Endometrium (tissue), 2 donors: ENCODE measurements at regions not wholly inside any gene's neighbourhood (a gene's known extent, or its start where the extent isn't known, plus 50 kb on each side); places are given as distances from the start of the nearest gene placed in this dataset.
"Not testable (repeated sequence)": the region's sequence is repeated elsewhere in the genome, so short reads cannot be mapped to it uniquely, and the experiment has no call there.

Source experiments
- FAIRE-seq: peaks from 2 replicates; lab custom pipeline; 2012; peaks lifted over from hg19 to GRCh38; lab: Jason Lieb, UNC
- donor health status: control.
- donor health status: control.

- not testable (repeated sequence) for FAIRE-seq
These were observed 145.0 kb downstream of the CCDC74A start for GRCh38 chr2:131672471-131673399.

GRCh38 chr2:131673400-131674173 lies 145.9 kb downstream of the CCDC74A start:
- no peak for FAIRE-seq

- FAIRE-seq: no peak
These were observed 146.5 kb downstream of the CCDC74A start for GRCh38 chr2:131674174-131674507.

- FAIRE-seq: not testable (repeated sequence)
These were observed 154.0 kb downstream of the CCDC74A start for GRCh38 chr2:131681611-131682121.

- FAIRE-seq: no peak
These were observed 154.6 kb downstream of the CCDC74A start for GRCh38 chr2:131682122-131682944.

- FAIRE-seq: not testable (repeated sequence)
These were observed 155.2 kb downstream of the CCDC74A start for GRCh38 chr2:131682945-131683330.

- peak; percentile 94 for FAIRE-seq
These were observed 157.1 kb downstream of the CCDC74A start for GRCh38 chr2:131684631-131685316.

- not testable (repeated sequence) for FAIRE-seq
These were observed 158.6 kb downstream of the CCDC74A start for GRCh38 chr2:131686164-131686893.

- not testable (repeated sequence) for FAIRE-seq
These were observed 159.2 kb downstream of the CCDC74A start for GRCh38 chr2:131686894-131687238.

GRCh38 chr2:131689066-131689465 lies 161.4 kb downstream of the CCDC74A start:
- FAIRE-seq: not testable (repeated sequence)

- FAIRE-seq: peak; percentile 43
These were observed 183.6 kb downstream of the CCDC74A start for GRCh38 chr2:131711268-131711667.

GRCh38 chr2:131717907-131718306 lies 190.2 kb downstream of the CCDC74A start:
- peak; percentile 12 for FAIRE-seq

- FAIRE-seq: not testable (repeated sequence)
These were observed 193.5 kb downstream of the CCDC74A start for GRCh38 chr2:131721163-131721562.

GRCh38 chr2:131722256-131722655 lies 194.6 kb downstream of the CCDC74A start:
- not testable (repeated sequence) for FAIRE-seq

GRCh38 chr2:131724019-131724418 lies 196.3 kb downstream of the CCDC74A start:
- FAIRE-seq: no peak

- FAIRE-seq: peak; percentile 75
These were observed 200.8 kb downstream of the CCDC74A start for GRCh38 chr2:131728451-131728850.

GRCh38 chr2:131733530-131733929 lies 205.8 kb downstream of the CCDC74A start:
- FAIRE-seq: not testable (repeated sequence)

- FAIRE-seq: not testable (repeated sequence)
These were observed 208.7 kb downstream of the CCDC74A start for GRCh38 chr2:131736406-131736805.

GRCh38 chr2:131738533-131738932 lies 210.8 kb downstream of the CCDC74A start:
- not testable (repeated sequence) for FAIRE-seq

- not testable (repeated sequence) for FAIRE-seq
These were observed 211.3 kb downstream of the CCDC74A start for GRCh38 chr2:131738996-131739434.
